Fibroblast of peridontal ligament (primary cell): ENCODE measurements at regions not wholly inside any gene's neighbourhood (a gene's known extent, or its start where the extent isn't known, plus 50 kb on each side); places are given as distances from the start of the nearest gene placed in this dataset.
"Not testable (repeated sequence)": the region's sequence is repeated elsewhere in the genome, so short reads cannot be mapped to it uniquely, and the experiment has no call there.

ENCODE experiments used
- DNase-seq: peaks from one replicate; pipeline ENCODE4 v3.0.0-alpha.2; 2010; ENCODE audit errors: extremely low read depth

- DNase-seq: no peak
These were observed 455.1 kb upstream of the B3GAT1 start for GRCh38 chr11:134866981-134867675.

GRCh38 chr11:134866215-134866614 lies 454.2 kb upstream of the B3GAT1 start:
- DNase-seq: no peak

- DNase-seq: no peak
These were observed 452.9 kb upstream of the B3GAT1 start for GRCh38 chr11:134864968-134865305.

- no peak for DNase-seq
These were observed 452.4 kb upstream of the B3GAT1 start for GRCh38 chr11:134864233-134864967.

- DNase-seq: no peak
These were observed 451.3 kb upstream of the B3GAT1 start for GRCh38 chr11:134863294-134863693.

- no peak for DNase-seq
These were observed 450.6 kb upstream of the B3GAT1 start for GRCh38 chr11:134862587-134863195.

GRCh38 chr11:134862105-134862502 lies 450.1 kb upstream of the B3GAT1 start:
- no peak for DNase-seq

- DNase-seq: no peak
These were observed 449.6 kb upstream of the B3GAT1 start for GRCh38 chr11:134861490-134862104.

- DNase-seq: no peak
These were observed 446.9 kb upstream of the B3GAT1 start for GRCh38 chr11:134858783-134859480.

GRCh38 chr11:134857035-134857434 lies 445.0 kb upstream of the B3GAT1 start:
- DNase-seq: no peak

- no peak for DNase-seq
These were observed 444.3 kb upstream of the B3GAT1 start for GRCh38 chr11:134856056-134856971.

- no peak for DNase-seq
These were observed 442.2 kb upstream of the B3GAT1 start for GRCh38 chr11:134853992-134854991.

GRCh38 chr11:134851503-134852224 lies 439.6 kb upstream of the B3GAT1 start:
- not testable (repeated sequence) for DNase-seq

GRCh38 chr11:134850566-134850965 lies 438.5 kb upstream of the B3GAT1 start:
- DNase-seq: no peak

GRCh38 chr11:134849833-134850232 lies 437.8 kb upstream of the B3GAT1 start:
- no peak for DNase-seq

- no peak for DNase-seq
These were observed 435.2 kb upstream of the B3GAT1 start for GRCh38 chr11:134847083-134847715.

GRCh38 chr11:134846328-134847082 lies 434.5 kb upstream of the B3GAT1 start:
- no peak for DNase-seq
